Calu3 (cell line): ENCODE measurements at regions not wholly inside any gene's neighbourhood (a gene's known extent, or its start where the extent isn't known, plus 50 kb on each side); places are given as distances from the start of the nearest gene placed in this dataset.

ENCODE experiments used
- BruUV-seq: library from RNA; stranded (reverse); fragments of 400-500 nt; replicated peaks from 2 replicates; lab custom pipeline; 2021; lab: Mats Ljungman, UMichigan
- CTCF ChIA-PET: fragments of 300-600 bp; sonication (Branson Sonifier 250); formaldehyde crosslinking; loops from one replicate; lab custom pipeline; 2022; ENCODE audit warnings: antibody characterized with exemption; lab: Charles Lee
- DNase-seq: peaks from one replicate; pipeline ENCODE4 v3.0.0; 2022
- H3K27ac Mint-ChIP-seq: one replicate; pipeline ENCODE4 v1.8.0; 2022; ENCODE audit warnings: mixed read lengths; ENCODE audit not compliant: unreplicated experiment
- H3K27me3 Mint-ChIP-seq: one replicate; pipeline ENCODE4 v1.8.0; 2022; ENCODE audit warnings: mixed read lengths; ENCODE audit not compliant: unreplicated experiment
- H3K36me3 Mint-ChIP-seq: one replicate; pipeline ENCODE4 v1.8.0; 2022; ENCODE audit warnings: mild to moderate bottlenecking, moderate library complexity, mixed read lengths; ENCODE audit not compliant: insufficient read depth, unreplicated experiment
- H3K4me1 Mint-ChIP-seq: one replicate; pipeline ENCODE4 v1.8.0; 2022; ENCODE audit warnings: mild to moderate bottlenecking, low read depth, mixed read lengths; ENCODE audit not compliant: unreplicated experiment
- H3K4me3 Mint-ChIP-seq: one replicate; pipeline ENCODE4 v1.8.0; 2022; ENCODE audit warnings: mild to moderate bottlenecking, low read depth, moderate library complexity, mixed read lengths; ENCODE audit not compliant: unreplicated experiment
- H3K9me3 Mint-ChIP-seq: one replicate; pipeline ENCODE4 v1.8.0; 2022; ENCODE audit warnings: low read depth, mixed read lengths; ENCODE audit not compliant: unreplicated experiment
- intact Hi-C: fragments of 100-400 bp; cut with micrococcal nuclease; formaldehyde crosslinking; loops from one replicate; pipeline ENCODE4 v1.10.0; 2022; ENCODE audit not compliant: unreplicated experiment
- TF ChIP-seq, protein P1 (sequence below): fragments of 200-600 bp; IDR thresholded peaks from one replicate; pipeline ENCODE4 v1.8.0; 2022; ENCODE audit warnings: antibody characterized with exemption; ENCODE audit not compliant: unreplicated experiment

DNA sequence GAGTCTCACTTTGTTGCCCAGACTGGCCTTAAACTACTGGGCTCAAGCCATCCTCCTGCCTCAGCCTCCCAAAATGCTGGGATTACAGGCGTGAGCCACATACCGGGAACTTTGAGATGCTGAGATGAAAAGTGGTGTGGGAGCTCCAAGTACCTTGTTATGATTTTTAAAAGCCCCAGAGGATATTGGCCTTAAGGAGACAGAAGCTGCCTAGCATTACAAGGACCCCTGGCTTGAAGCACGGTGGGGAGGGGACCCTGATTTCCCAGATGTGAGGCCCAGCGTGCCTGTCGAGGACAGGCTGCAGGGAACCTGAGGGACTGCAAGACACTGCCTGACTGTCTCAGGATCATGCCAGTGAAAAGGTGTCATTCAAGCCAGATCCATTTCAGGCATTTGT, 75.3 kb upstream of the TIAM2 start:
- no peaks in the 10 kb centered on the region for H3K9me3 Mint-ChIP-seq
- no peak overlapping the region for H3K27ac Mint-ChIP-seq
- no peak for DNase-seq
- intact Hi-C loops: loop anchor here (10.0 kb wide), 2 partner anchors 75 to 165 kb away; partner anchors contain the start of gene TIAM2
- H3K4me1 Mint-ChIP-seq: no peaks in the 10 kb centered on the region
- no peak overlapping the region for H3K4me3 Mint-ChIP-seq
- TF ChIP-seq, protein P1, sequence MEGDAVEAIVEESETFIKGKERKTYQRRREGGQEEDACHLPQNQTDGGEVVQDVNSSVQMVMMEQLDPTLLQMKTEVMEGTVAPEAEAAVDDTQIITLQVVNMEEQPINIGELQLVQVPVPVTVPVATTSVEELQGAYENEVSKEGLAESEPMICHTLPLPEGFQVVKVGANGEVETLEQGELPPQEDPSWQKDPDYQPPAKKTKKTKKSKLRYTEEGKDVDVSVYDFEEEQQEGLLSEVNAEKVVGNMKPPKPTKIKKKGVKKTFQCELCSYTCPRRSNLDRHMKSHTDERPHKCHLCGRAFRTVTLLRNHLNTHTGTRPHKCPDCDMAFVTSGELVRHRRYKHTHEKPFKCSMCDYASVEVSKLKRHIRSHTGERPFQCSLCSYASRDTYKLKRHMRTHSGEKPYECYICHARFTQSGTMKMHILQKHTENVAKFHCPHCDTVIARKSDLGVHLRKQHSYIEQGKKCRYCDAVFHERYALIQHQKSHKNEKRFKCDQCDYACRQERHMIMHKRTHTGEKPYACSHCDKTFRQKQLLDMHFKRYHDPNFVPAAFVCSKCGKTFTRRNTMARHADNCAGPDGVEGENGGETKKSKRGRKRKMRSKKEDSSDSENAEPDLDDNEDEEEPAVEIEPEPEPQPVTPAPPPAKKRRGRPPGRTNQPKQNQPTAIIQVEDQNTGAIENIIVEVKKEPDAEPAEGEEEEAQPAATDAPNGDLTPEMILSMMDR: no peak
- H3K27me3 Mint-ChIP-seq: no peaks in the 10 kb centered on the region
- H3K36me3 Mint-ChIP-seq: no peaks in the 10 kb centered on the region
- BruUV-seq: no TSS peak
- CTCF ChIA-PET: interaction anchor here (0.6 kb wide), 1 partner anchor 326 kb away, joined by 3 read pairs; no protein-coding TSS in a partner anchor

DNA sequence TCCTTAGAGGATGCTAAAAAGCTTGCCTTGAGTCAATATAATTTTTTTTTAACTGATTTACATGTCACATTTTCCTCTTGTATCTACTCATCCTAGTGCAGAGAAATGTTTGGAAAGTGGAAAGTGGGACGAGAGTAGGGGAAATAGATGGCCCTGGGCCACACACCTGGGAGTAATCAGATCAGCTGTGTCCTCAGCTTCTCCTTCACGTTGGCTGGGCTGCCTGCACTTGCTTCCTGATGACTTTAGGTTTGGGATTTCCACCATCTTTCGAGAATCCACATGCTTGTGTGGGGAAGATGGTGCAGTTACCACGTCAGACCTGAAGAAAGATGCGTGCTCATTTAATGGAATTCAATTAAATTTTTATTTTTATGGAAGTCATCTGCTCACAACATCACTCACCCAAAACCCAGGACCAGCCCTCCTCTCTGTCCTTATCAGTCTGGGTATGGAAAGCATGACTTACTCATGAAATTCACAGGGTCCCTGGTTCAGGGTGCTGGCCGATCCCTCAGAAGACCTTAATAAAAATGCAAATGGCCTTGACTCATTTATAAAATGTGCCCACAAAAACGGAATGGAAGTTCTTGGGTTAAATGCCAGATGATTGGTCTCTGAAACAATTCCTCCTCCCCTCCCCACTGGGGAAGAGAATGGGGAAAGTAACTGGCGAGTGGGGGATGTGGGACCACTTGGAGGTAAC, 74.5 kb upstream of the TIAM2 start:
- H3K36me3 Mint-ChIP-seq: no peaks in the 10 kb centered on the region
- TF ChIP-seq, protein P1: no peak
- no peak overlapping the region for H3K4me3 Mint-ChIP-seq
- H3K27ac Mint-ChIP-seq: no peak overlapping the region
- no peaks in the 10 kb centered on the region for H3K27me3 Mint-ChIP-seq
- peaks cover 3% of the 10 kb centered on the region for H3K4me1 Mint-ChIP-seq
- intact Hi-C loops: loop anchor here (10.0 kb wide), 2 partner anchors 74 to 164 kb away; partner anchors contain the start of gene TIAM2
- DNase-seq: no peak
- BruUV-seq: no TSS peak
- H3K9me3 Mint-ChIP-seq: no peaks in the 10 kb centered on the region
- CTCF ChIA-PET: no interaction called here

DNA sequence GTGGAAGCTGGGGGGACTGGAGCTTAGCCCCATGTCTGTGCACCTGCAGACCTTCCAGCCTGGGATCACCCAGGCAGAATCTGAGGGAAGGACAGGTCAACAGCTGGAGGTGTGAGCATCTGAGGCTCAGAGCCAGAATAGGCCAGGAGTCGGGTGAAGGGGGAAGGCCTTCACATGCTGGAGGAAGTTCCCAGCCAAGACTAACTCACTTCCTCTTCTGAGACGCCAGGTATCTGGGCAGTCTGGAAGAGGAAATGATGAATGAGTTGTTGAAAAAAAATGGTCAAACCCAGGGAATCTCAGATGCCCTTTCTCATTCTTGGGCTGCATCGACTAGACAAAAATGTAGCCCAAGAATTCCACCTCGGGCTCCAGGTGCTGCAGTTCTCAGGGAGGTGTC, 73.6 kb upstream of the TIAM2 start:
- Mint-ChIP-seq H3K27me3 (no peaks in the 10 kb centered on the region), H3K4me3 (no peak overlapping the region), H3K36me3 (no peaks in the 10 kb centered on the region), H3K4me1 (peaks cover 7% of the 10 kb centered on the region), H3K9me3 (no peaks in the 10 kb centered on the region), H3K27ac (no peak overlapping the region)
- DNase-seq: no peak
- BruUV-seq: no TSS peak
- CTCF ChIA-PET: no interaction called here
- TF ChIP-seq, protein P1: no peak
- intact Hi-C loops: loop anchor here (10.0 kb wide), 2 partner anchors 73 to 163 kb away; partner anchors contain the start of gene TIAM2

DNA sequence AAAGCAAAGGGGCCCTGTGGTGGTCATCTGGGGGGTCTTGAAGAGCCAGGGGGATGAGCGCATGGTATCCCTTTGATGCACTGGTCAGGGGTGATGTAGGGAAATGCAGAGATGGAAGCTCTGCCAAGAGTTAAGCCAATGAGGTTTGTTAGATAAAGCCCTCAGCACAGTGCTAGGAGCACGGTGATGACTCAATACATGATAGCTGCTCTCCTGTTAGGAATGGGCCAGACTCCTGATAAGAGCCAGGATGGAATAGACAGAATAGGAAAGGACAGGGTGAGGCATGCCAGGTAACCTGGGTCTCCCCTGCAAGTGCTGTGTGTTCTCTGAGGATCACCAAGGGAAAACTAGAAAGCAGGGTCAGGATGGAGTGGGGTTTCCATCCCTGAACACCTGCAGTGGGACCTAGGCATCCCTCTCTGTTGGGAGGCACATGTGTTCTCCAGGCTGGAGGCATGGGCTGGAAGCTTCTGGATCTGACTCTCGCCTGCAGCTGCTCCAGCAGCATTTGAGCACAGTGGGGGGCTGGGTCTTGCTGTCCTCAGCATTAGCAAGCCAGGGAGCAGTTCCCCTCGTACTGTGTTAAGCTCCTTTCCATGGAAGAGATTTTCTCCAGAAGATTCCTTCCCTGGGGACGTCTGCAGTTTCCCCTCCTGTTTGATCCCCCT, 71.8 kb upstream of the TIAM2 start:
- TF ChIP-seq, protein P1: no peak
- Mint-ChIP-seq H3K36me3 (no peaks in the 10 kb centered on the region), H3K4me1 (peaks cover 10% of the 10 kb centered on the region), H3K9me3 (no peaks in the 10 kb centered on the region), H3K27me3 (no peaks in the 10 kb centered on the region), H3K27ac (no peak overlapping the region), H3K4me3 (no peak overlapping the region)
- DNase-seq: no peak
- BruUV-seq: no TSS peak
- intact Hi-C loops: loop anchor here (10.0 kb wide), 2 partner anchors 71 to 161 kb away; partner anchors contain the start of gene TIAM2
- CTCF ChIA-PET: interaction anchor here (1.2 kb wide), 1 partner anchor 74 kb away, joined by 3 read pairs; no protein-coding TSS in a partner anchor
